Upper lobe of left lung (tissue), 4 donors: ENCODE measurements at regions not wholly inside any gene's neighbourhood (a gene's known extent, or its start where the extent isn't known, plus 50 kb on each side); places are given as distances from the start of the nearest gene placed in this dataset.
"Not testable (repeated sequence)": the region's sequence is repeated elsewhere in the genome, so short reads cannot be mapped to it uniquely, and the experiment has no call there.

Experiments
- CTCF ChIP-seq, 6 experiments: fragments of 450-650 bp in 4 of 6; fragments of 200-600 bp in 2 of 6; sonication (generic) in 2 of 6; IDR thresholded peaks; one replicate each; pipeline ENCODE4 v1.5.1; 2016 to 2019; ENCODE audit warnings: antibody characterized with exemption in 6 of 6
- EP300 ChIP-seq, 4 donors: sonication (generic); formaldehyde crosslinking; IDR thresholded peaks; one replicate each; pipeline ENCODE4 v1.5.1; 2017; ENCODE audit warnings: antibody characterized with exemption in 4 of 4, control low read depth in 2 of 4
- POLR2A ChIP-seq, 4 donors: fragments of 450-650 bp; IDR thresholded peaks; one replicate each; pipeline ENCODE4 v1.5.1; 2016 to 2017; ENCODE audit warnings: antibody characterized with exemption in 4 of 4, mild to moderate bottlenecking in 2 of 4
- POLR2AphosphoS5 ChIP-seq, 2 donors: sonication (generic); formaldehyde crosslinking; IDR thresholded peaks; one replicate each; pipeline ENCODE4 v1.5.1; 2017; ENCODE audit warnings: antibody characterized with exemption in 2 of 2

GRCh38 chrX:88843841-88844240 lies 96.8 kb downstream of the CPXCR1 start:
- not testable (repeated sequence) for TF ChIP-seq CTCF, POLR2A, POLR2AphosphoS5, EP300 (IDR thresholded peaks at IDR 0.05)
